ENCODE measurements at regions not wholly inside any gene's neighbourhood (a gene's known extent, or its start where the extent isn't known, plus 50 kb on each side); places are given as distances from the start of the nearest gene placed in this dataset.

DNA sequence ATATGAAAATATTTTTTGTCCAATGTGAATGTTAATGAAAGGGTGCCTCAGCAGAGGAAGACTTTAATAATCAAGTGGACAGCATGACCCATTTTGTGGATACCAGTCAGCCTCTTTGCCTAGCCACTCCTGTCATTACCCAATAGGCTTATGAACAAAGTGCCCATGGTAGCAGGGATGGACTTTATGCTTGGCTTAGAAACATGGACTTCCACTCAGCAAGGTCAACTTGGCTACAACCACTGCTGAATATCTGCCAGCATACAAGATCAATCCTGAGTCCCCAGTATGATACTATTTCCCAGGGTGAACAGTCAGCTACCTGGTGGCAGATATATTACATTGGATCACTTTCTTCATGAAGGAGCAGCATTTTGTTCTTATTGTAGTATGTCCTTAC, 56.7 kb upstream of the NXF3 start:
- no peak for DNase-seq (ENCODE audit: low spot score in 2 of 2)
- Histone ChIP-seq H3K4me1 (no peaks in the 10 kb centered on the region), H3K9me3 (no peaks in the 10 kb centered on the region), H3K36me3 (no peaks in the 10 kb centered on the region), H3K27me3 (no peaks in the 10 kb centered on the region), H3K27ac (no peak overlapping the region), H3K4me3 (no peak overlapping the region)
- TF ChIP-seq, protein P1, sequence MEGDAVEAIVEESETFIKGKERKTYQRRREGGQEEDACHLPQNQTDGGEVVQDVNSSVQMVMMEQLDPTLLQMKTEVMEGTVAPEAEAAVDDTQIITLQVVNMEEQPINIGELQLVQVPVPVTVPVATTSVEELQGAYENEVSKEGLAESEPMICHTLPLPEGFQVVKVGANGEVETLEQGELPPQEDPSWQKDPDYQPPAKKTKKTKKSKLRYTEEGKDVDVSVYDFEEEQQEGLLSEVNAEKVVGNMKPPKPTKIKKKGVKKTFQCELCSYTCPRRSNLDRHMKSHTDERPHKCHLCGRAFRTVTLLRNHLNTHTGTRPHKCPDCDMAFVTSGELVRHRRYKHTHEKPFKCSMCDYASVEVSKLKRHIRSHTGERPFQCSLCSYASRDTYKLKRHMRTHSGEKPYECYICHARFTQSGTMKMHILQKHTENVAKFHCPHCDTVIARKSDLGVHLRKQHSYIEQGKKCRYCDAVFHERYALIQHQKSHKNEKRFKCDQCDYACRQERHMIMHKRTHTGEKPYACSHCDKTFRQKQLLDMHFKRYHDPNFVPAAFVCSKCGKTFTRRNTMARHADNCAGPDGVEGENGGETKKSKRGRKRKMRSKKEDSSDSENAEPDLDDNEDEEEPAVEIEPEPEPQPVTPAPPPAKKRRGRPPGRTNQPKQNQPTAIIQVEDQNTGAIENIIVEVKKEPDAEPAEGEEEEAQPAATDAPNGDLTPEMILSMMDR (IDR thresholded peaks at IDR 0.05), result no peak
- no peak for TF ChIP-seq EP300 (IDR thresholded peaks at IDR 0.05)
- no peak for TF ChIP-seq POLR2A (IDR thresholded peaks at IDR 0.05)
- TF ChIP-seq POLR2AphosphoS5 (IDR thresholded peaks at IDR 0.05), result no peak

DNA sequence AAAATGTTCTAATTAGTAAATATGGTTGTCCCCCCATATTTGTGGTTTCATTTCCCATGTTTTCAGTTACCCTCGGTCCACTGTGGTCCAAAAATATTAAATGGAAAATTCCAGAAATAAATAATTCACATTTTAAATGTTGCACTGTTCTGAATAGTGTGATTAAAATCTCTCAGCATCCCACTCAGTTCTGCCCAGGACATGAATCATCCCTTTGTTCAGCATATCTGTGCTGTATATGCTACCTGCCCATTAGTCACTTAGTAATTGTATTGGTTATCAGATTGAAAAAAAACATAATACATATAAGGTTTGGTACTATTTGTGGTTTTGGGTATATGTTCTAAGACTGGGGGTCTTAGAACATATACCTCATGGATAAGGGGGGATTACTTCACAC, 55.1 kb upstream of the NXF3 start:
- Histone ChIP-seq H3K4me1 (no peaks in the 10 kb centered on the region), H3K27me3 (no peaks in the 10 kb centered on the region), H3K36me3 (no peaks in the 10 kb centered on the region), H3K4me3 (no peak overlapping the region), H3K27ac (no peak overlapping the region), H3K9me3 (no peaks in the 10 kb centered on the region)
- TF ChIP-seq EP300 (IDR thresholded peaks at IDR 0.05) (no peak), POLR2AphosphoS5 (IDR thresholded peaks at IDR 0.05) (no peak), POLR2A (IDR thresholded peaks at IDR 0.05) (no peak)
- TF ChIP-seq, protein P1 (IDR thresholded peaks at IDR 0.05), result no peak
- 68% methylated on average over 1 of the region's 1 CpG for WGBS
- DNase-seq (ENCODE audit: low spot score in 2 of 2), result no peak
